H1 (cell line): ENCODE measurements at regions not wholly inside any gene's neighbourhood (a gene's known extent, or its start where the extent isn't known, plus 50 kb on each side); places are given as distances from the start of the nearest gene placed in this dataset. TPM values are rescaled to one million over a fixed set of nuclear protein-coding genes. Genes with fewer than 3 reads are reported as not detected.

ENCODE experiments used
- CTCF ChIA-PET: fragments of 300-600 bp; sonication (Branson Sonifier 250); formaldehyde crosslinking; loops from one replicate; lab custom pipeline; 2021; ENCODE audit not compliant: partially characterized antibody; lab: Charles Lee
- POLR2A ChIA-PET: fragments of 300-600 bp; sonication (Branson Sonifier 250); formaldehyde crosslinking; loops from one replicate; lab custom pipeline; 2021; ENCODE audit warnings: inconsistent platforms; ENCODE audit not compliant: partially characterized antibody; lab: Charles Lee
- DNase-seq, 2 experiments: peaks; one replicate each; pipeline versions ENCODE4 v3.0.0 to v3.0.0-alpha.2; 2010 to 2022; ENCODE audit warnings: low spot score in 2 of 2, low read depth in 1 of 2, mixed read lengths in 1 of 2
- FAIRE-seq: peaks from 2 replicates; lab custom pipeline; 2011; peaks lifted over from hg19 to GRCh38; lab: Jason Lieb, UNC
- H2AFZ ChIP-seq: 2 replicates; pipeline ENCODE4 v1.8.1; 2012; ENCODE audit warnings: low read length, inconsistent platforms
- H2AK5ac ChIP-seq: 2 replicates; pipeline ENCODE4 v1.6.1; 2013; ENCODE audit warnings: low read depth, low read length
- H2BK120ac ChIP-seq: replicated peaks from 2 replicates; pipeline ENCODE3; 2013; ENCODE audit warnings: low read depth, low read length, inconsistent platforms
- H2BK12ac ChIP-seq: 2 replicates; pipeline ENCODE4 v1.6.1; 2013; ENCODE audit warnings: low read depth, low read length
- H2BK15ac ChIP-seq: 2 replicates; pipeline ENCODE4 v1.6.1; 2013; ENCODE audit warnings: low read length
- H2BK20ac ChIP-seq: 2 replicates; pipeline ENCODE4 v1.6.1; 2013; ENCODE audit warnings: low read length
- H2BK5ac ChIP-seq: 2 replicates; pipeline ENCODE4 v1.6.1; 2013; ENCODE audit warnings: low read depth, low read length
- H3K14ac ChIP-seq: 2 replicates; pipeline ENCODE4 v1.6.1; 2013; ENCODE audit warnings: inconsistent platforms; ENCODE audit not compliant: insufficient read length
- H3K18ac ChIP-seq: 2 replicates; pipeline ENCODE4 v1.6.1; 2013; ENCODE audit warnings: low read length; ENCODE audit errors: extremely low read depth
- H3K23ac ChIP-seq: 2 replicates; pipeline ENCODE4 v1.6.1; 2013; ENCODE audit warnings: inconsistent platforms; ENCODE audit not compliant: insufficient read length
- H3K23me2 ChIP-seq: 2 replicates; pipeline ENCODE4 v1.6.1; 2013; ENCODE audit warnings: low read depth, low read length
- H3K27ac ChIP-seq: 2 replicates; pipeline ENCODE4 v1.6.1; 2011; ENCODE audit warnings: low read depth, low read length, inconsistent platforms
- H3K27me3 ChIP-seq, 4 experiments: replicated peaks in 1 of 4; 1 replicate in 1 of 4; 2 replicates in 3 of 4; pipeline versions ENCODE4 v1.6.1 to v1.8.1; 2011 to 2013; ENCODE audit warnings: low read length in 3 of 4, mild to moderate bottlenecking in 3 of 4, inconsistent platforms in 2 of 4, mixed read lengths in 2 of 4, moderate library complexity in 1 of 4; ENCODE audit not compliant: control insufficient read depth in 3 of 4, insufficient read depth in 3 of 4; ENCODE audit errors: extremely low read depth in 1 of 4
- H3K36me3 ChIP-seq, 4 experiments: 2 replicates each; pipeline versions ENCODE4 v1.6.1 to v1.8.1; 2011 to 2013; ENCODE audit warnings: mild to moderate bottlenecking in 4 of 4, low read length in 3 of 4, moderate library complexity in 2 of 4, control low read depth in 1 of 4, inconsistent platforms in 1 of 4; ENCODE audit not compliant: insufficient read depth in 4 of 4, control insufficient read depth in 2 of 4
- H3K4ac ChIP-seq: replicated peaks from 2 replicates; pipeline ENCODE3; 2013; ENCODE audit warnings: low read length, low read depth, mixed read lengths, inconsistent platforms; ENCODE audit not compliant: insufficient read length
- H3K4me1 ChIP-seq, 4 experiments: replicated peaks in 1 of 4; 1 replicate in 1 of 4; 2 replicates in 3 of 4; pipeline versions ENCODE4 v1.6.1 to v1.8.1; 2011 to 2013; ENCODE audit warnings: low read length in 3 of 4, inconsistent platforms in 2 of 4, mixed read lengths in 1 of 4; ENCODE audit not compliant: insufficient read depth in 4 of 4, control insufficient read depth in 3 of 4
- H3K4me2 ChIP-seq, 2 experiments: 2 replicates each; pipeline versions ENCODE4 v1.6.1 to v1.8.1; 2011 to 2013; ENCODE audit warnings: low read depth in 2 of 2, low read length in 2 of 2, control low read depth in 1 of 2, inconsistent platforms in 1 of 2, mild to moderate bottlenecking in 1 of 2; ENCODE audit not compliant: insufficient read depth in 1 of 2
- H3K4me3 ChIP-seq, 4 experiments: fragments of 200-600, 300-600 bp in 1 of 4; sonication (generic), shearing (Covaris generic), sonication (Bioruptor Twin) in 1 of 4; 2 replicates each; pipeline versions ENCODE4 v1.5.1 to v1.8.1; 2011 to 2016; ENCODE audit warnings: low read length in 4 of 4, low read depth in 3 of 4, control low read depth in 2 of 4, inconsistent platforms in 2 of 4, mild to moderate bottlenecking in 2 of 4, mixed read lengths in 1 of 4, moderate library complexity in 1 of 4; ENCODE audit not compliant: insufficient read depth in 2 of 4; ENCODE audit errors: extremely low read depth in 1 of 4
- H3K56ac ChIP-seq: replicated peaks from 2 replicates; pipeline ENCODE3; 2013; ENCODE audit warnings: low read depth, mild to moderate bottlenecking, mixed read lengths, low read length, inconsistent platforms; ENCODE audit not compliant: insufficient read length
- H3K79me1 ChIP-seq: 2 replicates; pipeline ENCODE4 v1.6.1; 2013; ENCODE audit warnings: low read depth, low read length, control low read depth
- H3K79me2 ChIP-seq, 2 experiments: 2 replicates each; pipeline versions ENCODE4 v1.6.1 to v1.8.1; 2012 to 2013; ENCODE audit warnings: low read length in 2 of 2, mild to moderate bottlenecking in 2 of 2, inconsistent platforms in 1 of 2; ENCODE audit not compliant: insufficient read depth in 2 of 2, control insufficient read depth in 1 of 2
- H3K9ac ChIP-seq, 4 experiments: replicated peaks in 1 of 4; 1 replicate in 1 of 4; 2 replicates in 3 of 4; pipeline versions ENCODE4 v1.6.1 to v1.8.1; 2011 to 2013; ENCODE audit warnings: low read depth in 3 of 4, low read length in 3 of 4, control low read depth in 2 of 4, mild to moderate bottlenecking in 2 of 4, moderate library complexity in 2 of 4, inconsistent platforms in 1 of 4; ENCODE audit errors: extremely low read depth in 1 of 4
- H3K9me3 ChIP-seq, 2 experiments: 2 replicates each; pipeline versions ENCODE4 v1.6.1 to v1.8.1; 2012 to 2013; ENCODE audit warnings: mild to moderate bottlenecking in 2 of 2, moderate library complexity in 2 of 2, control low read depth in 1 of 2, inconsistent platforms in 1 of 2, low read depth in 1 of 2, low read length in 1 of 2, mixed read lengths in 1 of 2; ENCODE audit not compliant: insufficient read depth in 2 of 2
- H4K20me1 ChIP-seq, 2 experiments: replicated peaks in 1 of 2; 2 replicates each; pipeline versions ENCODE3 to v1.8.1; 2011 to 2013; ENCODE audit warnings: inconsistent platforms in 2 of 2, low read length in 2 of 2, mild to moderate bottlenecking in 1 of 2; ENCODE audit not compliant: insufficient read depth in 2 of 2, control insufficient read depth in 1 of 2
- H4K5ac ChIP-seq: 2 replicates; pipeline ENCODE4 v1.6.1; 2013; ENCODE audit warnings: low read length, low read depth, mixed read lengths, inconsistent platforms; ENCODE audit not compliant: insufficient read length
- H4K8ac ChIP-seq: 2 replicates; pipeline ENCODE4 v1.8.0; 2013; ENCODE audit warnings: mild to moderate bottlenecking, moderate library complexity, low read length, inconsistent platforms; ENCODE audit not compliant: insufficient read depth; ENCODE audit errors: extremely low read depth
- H4K91ac ChIP-seq: replicated peaks from 2 replicates; pipeline ENCODE3; 2013; ENCODE audit warnings: low read length, mixed read lengths, inconsistent platforms; ENCODE audit not compliant: insufficient read length
- CREB1 ChIP-seq: IDR thresholded peaks from 2 replicates; pipeline ENCODE4 v1.6.1; 2012; ENCODE audit warnings: inconsistent platforms
- JUND ChIP-seq: IDR thresholded peaks from 2 replicates; pipeline ENCODE4 v1.6.1; 2011; ENCODE audit warnings: mild to moderate bottlenecking, improper control_type of control experiment, low read length
- SIX5 ChIP-seq: IDR thresholded peaks from 2 replicates; pipeline ENCODE4 v1.6.1; 2011; ENCODE audit warnings: mild to moderate bottlenecking, low read depth, low read length
- WGBS, 2 experiments: shearing (Covaris generic) in 1 of 2; methylation state at CpG; one replicate each; pipeline versions ENCODE4 v1.1.6 to v1.1.7; 2013 to 2015; ENCODE audit warnings: low lambda C conversion rate in 2 of 2, mixed read lengths in 2 of 2, inconsistent platforms in 1 of 2, low coverage in 1 of 2, missing lambda C conversion rate in 1 of 2; ENCODE audit not compliant: insufficient replicate concordance in 2 of 2, insufficient coverage in 1 of 2, insufficient read length in 1 of 2; ENCODE audit errors: extremely low coverage in 1 of 2, missing lambda C conversion rate in 1 of 2; 5-methylcytosine and 5-hydroxymethylcytosine counted together
- small RNA-seq: library from polyadenylated mRNA; stranded (forward); fragments of <200 nt; extraction: miRNeasy Mini kit (QIAGEN cat#:217004); gene quantifications from one replicate; pipeline ENCODE3, GENCODE V24; 2013; ENCODE audit not compliant: insufficient read depth

- Histone ChIP-seq H2BK15ac (no peak overlapping the region), H2BK20ac (no peak overlapping the region), H3K79me1 (no peaks in the 10 kb centered on the region), H4K20me1 (no peaks in the 10 kb centered on the region), H3K18ac (no peak overlapping the region), H4K91ac (no peak overlapping the region), H3K4ac (no peak overlapping the region), H3K23me2 (no peaks in the 10 kb centered on the region), H2BK5ac (no peak overlapping the region), H4K5ac (no peak overlapping the region), H3K4me2 (no peak overlapping the region), H3K56ac (no peak overlapping the region), H2BK12ac (no peak overlapping the region), H4K8ac (no peak overlapping the region), H3K14ac (no peak overlapping the region), H2BK120ac (no peak overlapping the region), H3K27ac (no peak overlapping the region), H3K27me3 (no peaks in the 10 kb centered on the region), H2AFZ (no peak overlapping the region), H3K36me3 (no peaks in the 10 kb centered on the region), H3K79me2 (no peaks in the 10 kb centered on the region), H3K4me3 (no peak overlapping the region), H3K9ac (no peak overlapping the region), H3K4me1 (no peaks in the 10 kb centered on the region), H2AK5ac (no peak overlapping the region), H3K23ac (no peak overlapping the region), H3K9me3 (no peaks in the 10 kb centered on the region)
- DNase-seq (no peak), FAIRE-seq (no peak)
- 57% methylated on average over 1 of the region's 2 CpGs; no CpG with 5 or more reads in 1 of the 2 experiments for WGBS, 2 experiments
- ChIA-PET POLR2A (no interaction called here), CTCF (no interaction called here)
- no peak for TF ChIP-seq SIX5
- TF ChIP-seq CREB1: no peak
- no peak for TF ChIP-seq JUND
Observed at GRCh38 chrX:151346931-151347543, 50.0 kb upstream of the VMA21 start.

Small RNA genes lying in the stretch of these regions (small RNA-seq; reads per million reads assigned to genes)
- not detected for gene RF00017
